GM19395 (cell line): ENCODE measurements at regions not wholly inside any gene's neighbourhood (a gene's known extent, or its start where the extent isn't known, plus 50 kb on each side); places are given as distances from the start of the nearest gene placed in this dataset.

Experiments used
- ATAC-seq: cut with Tn5 transposase; IDR thresholded peaks from one replicate; pipeline ENCODE4 v1.9.1; 2021; ENCODE audit warnings: mild to moderate bottlenecking, moderate library complexity; ENCODE audit not compliant: unreplicated experiment

- ATAC-seq, result no peak
These were observed 242.2 kb downstream of the B3GLCT start for GRCh38 chr13:31441800-31442510.

DNA sequence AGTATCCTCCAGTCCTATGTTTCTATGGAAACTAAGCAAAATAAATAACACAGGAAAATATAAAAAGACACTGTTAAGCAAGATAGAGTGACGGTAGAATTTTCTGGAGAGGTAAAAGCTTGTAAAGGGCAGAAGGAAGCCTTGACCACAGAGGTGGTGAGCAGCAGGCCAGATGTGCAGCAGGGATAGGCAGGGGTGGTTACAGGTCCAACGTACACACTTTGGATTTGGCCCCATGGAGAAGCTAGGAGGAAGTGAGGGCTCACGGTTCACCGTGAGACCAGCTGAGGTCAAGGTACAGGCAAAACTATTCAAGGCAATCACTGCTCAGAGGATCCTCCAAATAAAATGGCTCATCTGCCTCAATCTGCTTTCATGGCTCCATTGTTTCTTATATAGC, 242.8 kb downstream of the B3GLCT start:
- no peak for ATAC-seq

- no peak for ATAC-seq
These were observed 244.6 kb downstream of the B3GLCT start for GRCh38 chr13:31444266-31444856.

DNA sequence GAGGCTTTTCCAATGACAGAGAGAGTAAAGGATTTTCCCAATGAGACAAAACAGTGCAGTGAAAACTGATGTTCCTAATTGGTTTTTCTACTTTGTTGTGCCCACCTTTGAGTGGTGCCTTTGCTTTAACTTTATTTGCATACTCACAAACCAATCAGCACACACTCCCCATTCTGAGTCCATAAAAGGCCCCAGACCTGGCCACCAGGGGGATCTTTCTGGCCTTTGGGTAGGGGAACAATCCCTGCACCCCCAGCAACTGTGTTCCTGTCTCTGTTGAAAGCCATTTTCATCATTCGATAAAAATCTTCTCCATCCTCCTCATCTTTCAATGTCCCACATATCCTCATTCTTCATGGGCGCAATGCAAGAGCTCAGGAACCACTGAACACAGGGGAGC, 252.8 kb downstream of the B3GLCT start:
- no peak for ATAC-seq

DNA sequence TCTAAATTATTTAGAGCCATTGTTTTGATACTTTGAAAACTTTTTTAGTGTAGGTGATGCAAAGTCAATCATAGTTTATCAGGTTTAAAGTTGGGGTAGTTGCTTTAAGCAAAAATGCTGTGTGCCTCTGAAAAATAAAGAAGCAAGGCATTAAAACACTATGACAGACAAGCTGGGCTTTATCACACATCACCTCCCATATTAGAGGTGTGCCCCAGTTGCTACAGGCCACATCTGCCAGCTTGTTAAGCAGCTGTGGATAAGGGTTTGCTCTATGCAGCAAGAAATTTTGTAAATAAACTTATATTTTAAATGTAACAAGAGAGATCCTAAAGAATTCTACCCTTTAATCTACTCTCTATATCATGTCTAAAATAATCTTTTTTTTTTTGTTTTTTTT, 255.8 kb downstream of the B3GLCT start:
- ATAC-seq, result no peak

DNA sequence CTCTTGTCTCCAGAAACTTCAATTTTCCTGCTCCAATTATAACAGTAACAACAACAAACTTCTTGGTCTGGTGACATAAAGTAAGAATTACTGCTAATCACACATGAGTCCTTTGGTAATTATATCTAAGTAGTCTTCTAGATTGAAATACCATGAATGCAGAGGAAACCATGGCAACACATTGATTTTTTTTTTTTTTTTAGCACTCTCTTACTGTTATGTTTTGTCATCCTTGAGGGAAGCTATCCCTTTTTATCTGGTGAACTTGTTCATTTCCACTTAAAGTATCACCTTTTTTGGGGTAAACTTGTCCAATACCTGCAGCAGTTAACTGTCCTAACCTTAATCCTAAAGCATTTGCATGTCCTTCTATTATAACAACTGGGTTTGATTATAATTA, 256.3 kb downstream of the B3GLCT start:
- no peak for ATAC-seq

GRCh38 chr13:31460061-31460460, 260.3 kb downstream of the B3GLCT start:
- ATAC-seq, result no peak

DNA sequence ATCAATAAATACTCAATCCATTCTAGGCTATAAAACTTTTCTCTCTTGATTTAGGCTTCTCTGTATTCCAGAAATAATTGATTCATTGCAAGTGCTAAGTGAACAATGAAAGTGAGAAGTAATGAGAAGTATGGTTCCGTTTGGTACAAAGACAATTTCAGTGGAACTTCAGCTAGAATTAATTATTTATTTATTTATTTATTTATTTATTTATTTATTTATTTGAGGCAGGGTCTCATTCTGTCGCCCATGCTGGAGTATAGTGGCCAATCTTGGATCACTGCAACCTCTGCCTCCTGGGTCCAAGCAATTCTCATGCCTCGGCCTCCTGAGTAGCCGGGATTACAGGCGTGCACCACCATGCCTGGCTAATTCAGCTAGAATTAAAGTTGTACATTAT, 262.1 kb downstream of the B3GLCT start:
- ATAC-seq, result no peak

GRCh38 chr13:31462766-31463165, 263.0 kb downstream of the B3GLCT start:
- ATAC-seq, result no peak

- ATAC-seq, result no peak
These were observed 268.5 kb downstream of the B3GLCT start for GRCh38 chr13:31468114-31468902.

DNA sequence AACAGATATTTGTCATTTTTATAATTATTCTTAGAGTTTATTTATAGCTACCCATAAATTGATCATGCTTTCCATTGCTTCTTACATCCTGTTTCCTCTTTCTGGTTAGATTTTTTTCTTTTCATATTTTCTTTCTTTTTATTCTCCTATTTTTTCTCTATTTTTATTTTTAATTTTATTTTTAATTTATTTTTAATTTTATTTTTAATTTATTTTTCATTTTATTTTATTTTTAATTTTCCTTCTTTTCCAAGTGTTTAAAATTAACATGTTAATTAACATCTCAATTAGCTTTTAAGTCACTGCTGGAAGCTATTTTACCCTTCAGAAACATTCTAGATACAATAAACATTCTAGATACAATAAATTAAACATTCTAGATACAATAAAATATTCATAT, 269.6 kb downstream of the B3GLCT start:
- ATAC-seq, result no peak

- no peak for ATAC-seq
These were observed 263.1 kb upstream of the RXFP2 start for GRCh38 chr13:31476266-31476665.

GRCh38 chr13:31476753-31477152, 262.6 kb upstream of the RXFP2 start:
- no peak for ATAC-seq

- ATAC-seq, result no peak
These were observed 261.4 kb upstream of the RXFP2 start for GRCh38 chr13:31477961-31478360.

GRCh38 chr13:31485183-31485582, 254.1 kb upstream of the RXFP2 start:
- no peak for ATAC-seq

DNA sequence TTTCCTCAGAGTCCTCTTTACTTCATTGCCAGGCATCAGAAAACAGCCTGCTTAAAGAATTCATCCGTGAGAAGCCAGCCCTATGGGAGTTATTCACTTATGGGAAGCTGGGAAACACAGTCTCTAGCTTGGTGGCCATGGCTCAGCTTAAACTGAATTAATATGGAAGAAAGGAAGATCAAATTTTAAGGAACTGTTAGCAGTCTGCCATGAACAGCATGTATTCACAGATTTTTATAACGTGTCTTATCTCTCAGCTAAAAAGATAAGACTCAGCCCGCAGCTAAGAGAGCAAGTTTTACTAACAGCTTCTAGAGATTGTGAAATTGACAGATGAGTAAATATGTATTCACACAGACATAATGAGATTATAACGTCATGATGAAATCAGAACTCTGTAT, 253.7 kb upstream of the RXFP2 start:
- ATAC-seq, result no peak

- ATAC-seq, result no peak
These were observed 244.0 kb upstream of the RXFP2 start for GRCh38 chr13:31495336-31495735.

DNA sequence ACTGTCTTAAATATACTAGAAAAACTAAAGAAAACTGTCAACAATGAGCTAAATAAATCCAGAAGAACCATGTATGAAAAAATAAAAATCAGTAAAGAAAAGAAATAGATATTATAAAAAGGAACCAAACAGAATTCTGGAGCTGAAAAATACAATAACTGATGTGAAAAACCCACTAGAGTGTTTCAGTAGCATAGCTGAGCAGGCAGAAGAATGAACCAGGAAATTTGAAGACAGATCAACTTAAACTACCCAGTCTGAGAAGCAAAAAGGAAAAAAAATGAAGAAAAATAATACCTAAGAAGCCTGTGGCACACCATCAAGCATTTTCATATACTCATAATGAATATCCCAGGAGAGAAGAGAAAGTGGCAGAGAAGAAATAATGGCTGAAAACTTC, 240.1 kb upstream of the RXFP2 start:
- no peak for ATAC-seq

GRCh38 chr13:31503626-31504025, 235.7 kb upstream of the RXFP2 start:
- ATAC-seq, result no peak

DNA sequence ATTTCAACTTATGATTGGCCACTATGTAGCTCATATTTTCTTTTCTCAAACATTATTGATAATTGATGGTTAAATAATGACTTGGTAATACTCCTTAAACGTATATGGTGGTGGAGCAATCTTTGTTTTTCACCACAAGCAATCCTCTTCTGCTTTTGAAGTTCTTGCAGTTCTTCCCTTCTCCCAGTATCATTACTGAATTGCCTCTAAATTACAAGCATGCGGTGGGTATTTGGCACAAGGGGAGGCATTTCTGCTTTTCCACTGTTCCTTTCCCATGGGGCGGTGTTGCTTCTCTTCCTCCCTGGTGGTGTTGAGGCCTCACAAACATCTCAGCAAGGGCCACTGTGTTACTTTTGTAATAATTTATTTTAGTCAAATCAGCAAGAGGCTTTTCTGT, 234.4 kb upstream of the RXFP2 start:
- no peak for ATAC-seq

DNA sequence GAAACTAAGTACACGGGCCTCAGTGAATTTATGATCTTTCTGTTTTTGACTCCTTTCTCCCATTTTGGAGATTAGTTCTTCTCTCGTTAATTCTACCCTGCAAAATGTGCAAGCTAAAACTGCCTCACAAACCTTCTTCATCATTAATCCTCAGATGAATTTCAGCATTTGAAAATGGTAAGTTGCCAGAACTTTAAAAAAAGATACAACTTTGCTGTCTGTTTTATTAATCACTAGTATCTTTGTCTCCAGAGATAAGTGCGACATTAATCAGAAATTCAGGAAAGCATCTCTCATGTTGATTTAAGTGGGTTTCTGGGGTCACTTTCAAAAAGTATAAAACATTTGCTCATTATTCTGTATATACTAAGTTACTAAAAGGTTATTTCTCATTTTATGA, 227.0 kb upstream of the RXFP2 start:
- no peak for ATAC-seq

DNA sequence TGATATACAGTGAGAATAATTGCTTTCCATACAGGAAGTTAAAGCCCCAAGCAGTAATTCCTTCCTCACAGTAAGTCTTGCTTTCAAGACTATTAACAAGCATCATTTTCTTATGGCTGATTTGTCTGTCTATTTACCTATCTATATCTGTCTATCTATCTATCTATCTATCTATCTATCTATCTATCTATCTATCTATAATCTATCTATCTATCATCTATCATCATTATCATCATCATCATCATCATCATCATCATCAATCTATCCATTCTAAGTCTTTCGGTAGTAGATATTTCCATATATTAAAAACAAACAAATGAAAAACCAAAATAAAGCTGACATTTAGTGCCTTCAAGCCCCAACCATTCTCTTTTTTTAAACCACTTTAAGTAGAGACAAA, 224.4 kb upstream of the RXFP2 start:
- ATAC-seq, result no peak
